Loucy (cell line): ENCODE measurements at regions not wholly inside any gene's neighbourhood (a gene's known extent, or its start where the extent isn't known, plus 50 kb on each side); places are given as distances from the start of the nearest gene placed in this dataset.

Experiments used
- H2AFZ ChIP-seq: fragments of 200-600 bp; sonication (generic); 2 replicates; pipeline ENCODE4 v1.6.0; 2016; ENCODE audit warnings: antibody characterized with exemption, mild to moderate bottlenecking, low read length, moderate library complexity
- H3F3A ChIP-seq: fragments of 200-600 bp; 2 replicates; pipeline ENCODE4 v1.6.0; 2016; ENCODE audit warnings: antibody characterized with exemption, low read depth, mild to moderate bottlenecking
- H3K27me3 ChIP-seq: fragments of 200-600 bp; sonication (generic); 2 replicates; pipeline ENCODE4 v1.6.1; 2014; ENCODE audit warnings: low read length, mild to moderate bottlenecking; ENCODE audit not compliant: insufficient read depth, poor library complexity, severe bottlenecking
- H3K36me3 ChIP-seq: fragments of 200-600 bp; sonication (generic); 2 replicates; pipeline ENCODE4 v1.6.1; 2016; ENCODE audit warnings: low read length; ENCODE audit not compliant: insufficient read depth
- H3K4me1 ChIP-seq: fragments of 200-600 bp; sonication (generic); 2 replicates; pipeline ENCODE4 v1.5.1; 2014; ENCODE audit warnings: low read length, mild to moderate bottlenecking; ENCODE audit not compliant: insufficient read depth, poor library complexity, severe bottlenecking
- H3K4me2 ChIP-seq: fragments of 200-600 bp; sonication (generic); 2 replicates; pipeline ENCODE4 v1.6.0; 2014; ENCODE audit warnings: antibody characterized with exemption, low read length, low read depth, mild to moderate bottlenecking; ENCODE audit not compliant: poor library complexity, severe bottlenecking
- H3K4me3 ChIP-seq: fragments of 200-600 bp; sonication (generic); 2 replicates; pipeline ENCODE4 v1.5.1; 2014; ENCODE audit warnings: low read length, mild to moderate bottlenecking, mixed read lengths; ENCODE audit not compliant: poor library complexity, severe bottlenecking
- H3K79me2 ChIP-seq: fragments of 200-600 bp; sonication (generic); 2 replicates; pipeline ENCODE4 v1.6.1; 2014; ENCODE audit warnings: low read length; ENCODE audit not compliant: insufficient read depth
- H3K9ac ChIP-seq: fragments of 200-600 bp; sonication (generic); 2 replicates; pipeline ENCODE4 v1.6.0; 2014; ENCODE audit warnings: mild to moderate bottlenecking, low read depth, low read length, moderate library complexity; ENCODE audit not compliant: poor library complexity, severe bottlenecking
- H3K9me2 ChIP-seq: fragments of 200-600 bp; sonication (generic); replicated peaks from 2 replicates; pipeline ENCODE4 v1.6.1; 2016; ENCODE audit warnings: low read depth, low read length, mixed read lengths
- H3K9me3 ChIP-seq: fragments of 200-600 bp; sonication (generic); 2 replicates; pipeline ENCODE4 v1.6.1; 2014; ENCODE audit warnings: mild to moderate bottlenecking, antibody characterized with exemption, low read length, low read depth; ENCODE audit not compliant: insufficient read depth
- H4K20me1 ChIP-seq: fragments of 200-600 bp; sonication (generic); 2 replicates; pipeline ENCODE4 v1.6.0; 2014; ENCODE audit warnings: antibody characterized with exemption, low read length, mild to moderate bottlenecking; ENCODE audit not compliant: insufficient read depth, poor library complexity, severe bottlenecking
- CTCF ChIP-seq: fragments of 200-600 bp; sonication (generic); conservative IDR thresholded peaks from 2 replicates; pipeline ENCODE4 v1.5.1; 2014; ENCODE audit warnings: mild to moderate bottlenecking, antibody characterized with exemption, low read length
- EZH2phosphoT487 ChIP-seq: fragments of 200-600 bp; IDR thresholded peaks from 2 replicates; pipeline ENCODE4 v1.6.1; 2018; ENCODE audit warnings: antibody characterized with exemption, mild to moderate bottlenecking, moderate library complexity, borderline replicate concordance

- H3K9me2 ChIP-seq, result no peaks in the 10 kb centered on the region
Observed at GRCh38 chr3:187918081-187918644, 172.9 kb upstream of the BCL6 start.

GRCh38 chr3:187919048-187919447 lies 173.8 kb upstream of the BCL6 start:
- H2AFZ ChIP-seq, result peak overlapping the region; percentile 17
- no peaks in the 10 kb centered on the region for H3K9me2 ChIP-seq
- H3K4me2 ChIP-seq, result peak overlapping the region; percentile 82
- H3K9ac ChIP-seq, result peak overlapping the region; percentile 69
- no peaks in the 10 kb centered on the region for H3K36me3 ChIP-seq
- no peaks in the 10 kb centered on the region for H3K9me3 ChIP-seq
- H4K20me1 ChIP-seq, result no peaks in the 10 kb centered on the region
- no peaks in the 10 kb centered on the region for H3F3A ChIP-seq
- H3K27me3 ChIP-seq, result no peaks in the 10 kb centered on the region
- no peak for TF ChIP-seq CTCF
- no peak for TF ChIP-seq EZH2phosphoT487
- no peaks in the 10 kb centered on the region for H3K79me2 ChIP-seq
- peak overlapping the region; percentile 63 for H3K4me3 ChIP-seq
- H3K4me1 ChIP-seq, result peaks cover 92% of the 10 kb centered on the region

More at GRCh38 chr3:187918081-187918644, 172.9 kb upstream of the BCL6 start:
- H3K36me3 ChIP-seq, result no peaks in the 10 kb centered on the region
- H4K20me1 ChIP-seq, result no peaks in the 10 kb centered on the region
- no peak for TF ChIP-seq CTCF
- no peak for TF ChIP-seq EZH2phosphoT487
- H3K9ac ChIP-seq, result peak overlapping the region; percentile 69
- H3K4me3 ChIP-seq, result peak overlapping the region; percentile 63
- H3K4me2 ChIP-seq, result peak overlapping the region; percentile 82
- H3K79me2 ChIP-seq, result no peaks in the 10 kb centered on the region
- peaks cover 95% of the 10 kb centered on the region for H3K4me1 ChIP-seq
- no peaks in the 10 kb centered on the region for H3F3A ChIP-seq
- no peaks in the 10 kb centered on the region for H3K27me3 ChIP-seq
- H2AFZ ChIP-seq, result no peak overlapping the region
- no peaks in the 10 kb centered on the region for H3K9me3 ChIP-seq

- Histone ChIP-seq H4K20me1 (no peaks in the 10 kb centered on the region), H3K36me3 (no peaks in the 10 kb centered on the region), H3K27me3 (no peaks in the 10 kb centered on the region), H3K4me2 (peak overlapping the region; percentile 82), H3K9me2 (no peaks in the 10 kb centered on the region), H3K79me2 (no peaks in the 10 kb centered on the region), H3F3A (no peaks in the 10 kb centered on the region), H3K4me3 (peak overlapping the region; percentile 63), H3K4me1 (peaks cover 87% of the 10 kb centered on the region), H3K9me3 (peaks cover 4% of the 10 kb centered on the region; the same call in 1 of the 2 replicates), H3K9ac (peak overlapping the region; percentile 69), H2AFZ (peak overlapping the region; percentile 17; the same call in 1 of the 2 replicates)
- no peak for TF ChIP-seq EZH2phosphoT487
- TF ChIP-seq CTCF, result no peak
Observed at GRCh38 chr3:187919544-187919943, 174.3 kb upstream of the BCL6 start.
